ENCODE measurements at regions not wholly inside any gene's neighbourhood (a gene's known extent, or its start where the extent isn't known, plus 50 kb on each side); places are given as distances from the start of the nearest gene placed in this dataset.

DNA sequence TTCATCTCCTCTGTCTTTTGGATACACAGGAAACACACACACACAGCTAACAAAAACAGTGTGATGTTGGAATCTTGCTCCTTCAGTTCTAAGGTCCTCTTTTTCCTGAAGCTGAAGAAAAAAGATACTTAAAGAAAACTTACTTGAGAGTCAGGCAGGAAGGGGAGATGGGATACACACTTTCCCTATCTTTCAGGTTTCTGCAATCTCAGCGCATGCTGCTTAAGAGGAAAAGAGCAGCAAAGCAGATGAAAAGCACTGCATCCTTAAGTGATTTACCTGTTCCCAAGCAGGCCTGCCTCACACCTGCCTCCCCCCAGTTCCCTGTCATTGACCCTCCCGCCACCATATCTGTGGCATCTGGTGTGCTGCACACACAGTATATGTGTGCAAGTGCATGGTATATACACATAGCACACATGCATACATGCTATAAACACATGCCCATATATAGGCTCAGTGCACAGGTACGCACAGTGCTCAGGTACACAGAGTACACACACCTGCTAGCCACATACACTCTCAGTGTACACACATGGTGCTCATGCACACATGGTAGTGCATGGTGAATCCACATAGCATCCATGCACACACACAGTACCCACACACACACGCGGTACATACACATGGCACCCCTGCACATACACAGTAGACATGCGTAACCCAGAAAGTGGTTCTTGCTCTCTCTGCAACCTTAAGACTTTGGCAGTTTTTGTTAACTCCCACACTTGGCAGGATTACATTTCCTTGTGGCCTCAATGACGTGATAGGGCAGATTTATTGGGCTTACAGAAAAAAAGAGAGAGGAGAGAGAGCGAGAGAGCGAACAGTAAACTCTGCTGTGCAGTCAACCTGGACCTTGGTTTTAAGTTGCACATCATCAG, 166.9 kb downstream of the TOMM20 start (continued):
- TF ChIP-seq SMAD3 (CRISPR knock-in tag; IDR thresholded peaks at IDR 0.05) (no peak), TAF1 (CRISPR knock-in tag; IDR thresholded peaks at IDR 0.05) (no peak), CBX2 (IDR thresholded peaks at IDR 0.05; ENCODE audit: low read depth, low read length) (no peak), CBX2 (CRISPR knock-in tag; IDR thresholded peaks at IDR 0.05; ENCODE audit: low read depth) (no peak), SP1 (IDR thresholded peaks at IDR 0.05) (no peak), SP1 (CRISPR knock-in tag; IDR thresholded peaks at IDR 0.05) (no peak), ZNF672 (CRISPR knock-in tag; IDR thresholded peaks at IDR 0.05) (peak; percentile 58; the same call in 1 of the 2 replicates), ZBTB8A (CRISPR knock-in tag; IDR thresholded peaks at IDR 0.05; ENCODE audit: borderline replicate concordance, low read depth) (no peak), KDM5B (CRISPR knock-in tag; IDR thresholded peaks at IDR 0.05; ENCODE audit: borderline replicate concordance) (no peak), ZNF589 (CRISPR knock-in tag; conservative IDR thresholded peaks at IDR 0.05) (peak; percentile 78), TEAD2 (CRISPR knock-in tag; IDR thresholded peaks at IDR 0.05) (no peak), PTBP1 (IDR thresholded peaks at IDR 0.05; ENCODE audit: low read depth, low read length, poor library complexity, severe bottlenecking) (no peak), RBM39 (IDR thresholded peaks at IDR 0.05; ENCODE audit: low read depth, low read length, poor library complexity, severe bottlenecking) (no peak), ZC3H4 (CRISPR knock-in tag; IDR thresholded peaks at IDR 0.05; ENCODE audit: borderline replicate concordance) (peak; percentile 98), ZNF790 (CRISPR knock-in tag; IDR thresholded peaks at IDR 0.05; ENCODE audit: borderline replicate concordance) (no peak), TCF7L2 (IDR thresholded peaks at IDR 0.05; ENCODE audit: low read depth, low read length) (no peak), KLF9 (CRISPR knock-in tag; IDR thresholded peaks at IDR 0.05; ENCODE audit: low read depth) (no peak), ESRRA (CRISPR knock-in tag; IDR thresholded peaks at IDR 0.05; ENCODE audit: low read depth) (no peak), PHF5A (CRISPR knock-in tag; IDR thresholded peaks at IDR 0.05; ENCODE audit: low read depth, unreplicated experiment) (no peak), HMGA1 (CRISPR knock-in tag; conservative IDR thresholded peaks at IDR 0.05) (no peak), ATRX (CRISPR knock-in tag; IDR thresholded peaks at IDR 0.05; ENCODE audit: borderline replicate concordance) (no peak)
- TF ChIP-seq, protein P1, sequence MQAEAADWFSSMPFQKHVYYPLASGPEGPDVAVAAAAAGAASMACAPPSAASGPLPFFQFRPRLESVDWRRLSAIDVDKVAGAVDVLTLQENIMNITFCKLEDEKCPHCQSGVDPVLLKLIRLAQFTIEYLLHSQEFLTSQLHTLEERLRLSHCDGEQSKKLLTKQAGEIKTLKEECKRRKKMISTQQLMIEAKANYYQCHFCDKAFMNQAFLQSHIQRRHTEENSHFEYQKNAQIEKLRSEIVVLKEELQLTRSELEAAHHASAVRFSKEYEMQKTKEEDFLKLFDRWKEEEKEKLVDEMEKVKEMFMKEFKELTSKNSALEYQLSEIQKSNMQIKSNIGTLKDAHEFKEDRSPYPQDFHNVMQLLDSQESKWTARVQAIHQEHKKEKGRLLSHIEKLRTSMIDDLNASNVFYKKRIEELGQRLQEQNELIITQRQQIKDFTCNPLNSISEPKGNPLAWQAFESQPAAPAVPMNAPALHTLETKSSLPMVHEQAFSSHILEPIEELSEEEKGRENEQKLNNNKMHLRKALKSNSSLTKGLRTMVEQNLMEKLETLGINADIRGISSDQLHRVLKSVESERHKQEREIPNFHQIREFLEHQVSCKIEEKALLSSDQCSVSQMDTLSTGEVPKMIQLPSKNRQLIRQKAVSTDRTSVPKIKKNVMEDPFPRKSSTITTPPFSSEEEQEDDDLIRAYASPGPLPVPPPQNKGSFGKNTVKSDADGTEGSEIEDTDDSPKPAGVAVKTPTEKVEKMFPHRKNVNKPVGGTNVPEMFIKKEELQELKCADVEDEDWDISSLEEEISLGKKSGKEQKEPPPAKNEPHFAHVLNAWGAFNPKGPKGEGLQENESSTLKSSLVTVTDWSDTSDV (CRISPR knock-in tag; IDR thresholded peaks at IDR 0.05) = no peak
- TF ChIP-seq, protein P2, sequence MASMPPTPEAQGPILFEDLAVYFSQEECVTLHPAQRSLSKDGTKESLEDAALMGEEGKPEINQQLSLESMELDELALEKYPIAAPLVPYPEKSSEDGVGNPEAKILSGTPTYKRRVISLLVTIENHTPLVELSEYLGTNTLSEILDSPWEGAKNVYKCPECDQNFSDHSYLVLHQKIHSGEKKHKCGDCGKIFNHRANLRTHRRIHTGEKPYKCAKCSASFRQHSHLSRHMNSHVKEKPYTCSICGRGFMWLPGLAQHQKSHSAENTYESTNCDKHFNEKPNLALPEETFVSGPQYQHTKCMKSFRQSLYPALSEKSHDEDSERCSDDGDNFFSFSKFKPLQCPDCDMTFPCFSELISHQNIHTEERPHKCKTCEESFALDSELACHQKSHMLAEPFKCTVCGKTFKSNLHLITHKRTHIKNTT (CRISPR knock-in tag; IDR thresholded peaks at IDR 0.05) = no peak
- TF ChIP-seq, protein P3, sequence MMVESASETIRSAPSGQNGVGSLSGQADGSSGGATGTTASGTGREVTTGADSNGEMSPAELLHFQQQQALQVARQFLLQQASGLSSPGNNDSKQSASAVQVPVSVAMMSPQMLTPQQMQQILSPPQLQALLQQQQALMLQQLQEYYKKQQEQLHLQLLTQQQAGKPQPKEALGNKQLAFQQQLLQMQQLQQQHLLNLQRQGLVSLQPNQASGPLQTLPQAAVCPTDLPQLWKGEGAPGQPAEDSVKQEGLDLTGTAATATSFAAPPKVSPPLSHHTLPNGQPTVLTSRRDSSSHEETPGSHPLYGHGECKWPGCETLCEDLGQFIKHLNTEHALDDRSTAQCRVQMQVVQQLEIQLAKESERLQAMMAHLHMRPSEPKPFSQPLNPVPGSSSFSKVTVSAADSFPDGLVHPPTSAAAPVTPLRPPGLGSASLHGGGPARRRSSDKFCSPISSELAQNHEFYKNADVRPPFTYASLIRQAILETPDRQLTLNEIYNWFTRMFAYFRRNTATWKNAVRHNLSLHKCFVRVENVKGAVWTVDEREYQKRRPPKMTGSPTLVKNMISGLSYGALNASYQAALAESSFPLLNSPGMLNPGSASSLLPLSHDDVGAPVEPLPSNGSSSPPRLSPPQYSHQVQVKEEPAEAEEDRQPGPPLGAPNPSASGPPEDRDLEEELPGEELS (CRISPR knock-in tag; IDR thresholded peaks at IDR 0.05) = no peak
